Neural crest cell (in vitro differentiated cells): ENCODE measurements at regions not wholly inside any gene's neighbourhood (a gene's known extent, or its start where the extent isn't known, plus 50 kb on each side); places are given as distances from the start of the nearest gene placed in this dataset.

Experiments used
- DNase-seq: peaks from one replicate; pipeline ENCODE4 v3.0.0; 2021; ENCODE audit warnings: low read depth, mixed read lengths, low spot score
- H3K27ac Mint-ChIP-seq: one replicate; pipeline ENCODE4 v1.8.0; 2021; ENCODE audit warnings: mild to moderate bottlenecking, mixed read lengths; ENCODE audit not compliant: unreplicated experiment
- H3K27me3 Mint-ChIP-seq: 2 replicates; pipeline ENCODE4 v1.8.0; 2021; ENCODE audit warnings: low read depth, mild to moderate bottlenecking, mixed read lengths
- H3K36me3 Mint-ChIP-seq: 2 replicates; pipeline ENCODE4 v1.8.0; 2021; ENCODE audit warnings: low read depth, mild to moderate bottlenecking, mixed read lengths
- H3K4me1 Mint-ChIP-seq: 2 replicates; pipeline ENCODE4 v1.8.0; 2021; ENCODE audit warnings: mixed read lengths
- H3K4me3 Mint-ChIP-seq: one replicate; pipeline ENCODE4 v1.8.0; 2021; ENCODE audit warnings: mild to moderate bottlenecking, mixed read lengths
- H3K9me3 Mint-ChIP-seq: 2 replicates; pipeline ENCODE4 v1.8.0; 2021; ENCODE audit warnings: mixed read lengths
- TF ChIP-seq, protein P1 (sequence below): fragments of 200-600 bp; sonication (generic); conservative IDR thresholded peaks from 2 replicates; pipeline ENCODE4 v1.5.0; 2021; ENCODE audit warnings: antibody characterized with exemption, mild to moderate bottlenecking

DNA sequence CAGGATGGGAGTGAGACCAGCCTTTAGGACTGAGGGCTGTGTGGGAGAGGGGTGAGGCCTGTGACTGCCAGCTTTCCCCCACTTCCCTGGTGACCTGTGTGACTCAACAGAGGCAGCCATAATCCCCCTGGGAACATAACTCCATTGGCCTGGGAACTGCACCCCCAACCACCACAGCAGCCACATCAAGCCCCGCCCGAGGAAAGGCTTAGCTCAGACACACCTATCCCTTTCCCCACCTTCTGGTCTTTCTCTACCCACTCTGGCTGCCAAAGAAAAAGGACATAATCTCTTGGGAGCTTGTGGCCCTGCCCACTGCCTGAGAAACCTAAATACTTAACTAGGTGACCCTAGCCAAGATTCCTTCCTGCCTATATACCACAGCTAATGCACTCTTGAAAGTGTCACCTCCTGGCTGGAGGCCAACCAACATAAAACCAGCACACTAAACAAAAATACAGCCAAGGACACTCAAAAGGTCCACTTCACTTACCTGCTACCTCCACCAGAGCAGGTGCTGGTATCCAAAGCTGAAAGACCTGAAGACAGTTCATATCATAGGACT, 406.6 kb upstream of the CAMK1G start:
- Mint-ChIP-seq H3K9me3 (peaks cover 22% of the 10 kb centered on the region), H3K27ac (no peak overlapping the region), H3K27me3 (peaks cover 8% of the 10 kb centered on the region), H3K4me3 (no peak overlapping the region), H3K36me3 (peaks cover 10% of the 10 kb centered on the region), H3K4me1 (no peaks in the 10 kb centered on the region)
- TF ChIP-seq, protein P1, sequence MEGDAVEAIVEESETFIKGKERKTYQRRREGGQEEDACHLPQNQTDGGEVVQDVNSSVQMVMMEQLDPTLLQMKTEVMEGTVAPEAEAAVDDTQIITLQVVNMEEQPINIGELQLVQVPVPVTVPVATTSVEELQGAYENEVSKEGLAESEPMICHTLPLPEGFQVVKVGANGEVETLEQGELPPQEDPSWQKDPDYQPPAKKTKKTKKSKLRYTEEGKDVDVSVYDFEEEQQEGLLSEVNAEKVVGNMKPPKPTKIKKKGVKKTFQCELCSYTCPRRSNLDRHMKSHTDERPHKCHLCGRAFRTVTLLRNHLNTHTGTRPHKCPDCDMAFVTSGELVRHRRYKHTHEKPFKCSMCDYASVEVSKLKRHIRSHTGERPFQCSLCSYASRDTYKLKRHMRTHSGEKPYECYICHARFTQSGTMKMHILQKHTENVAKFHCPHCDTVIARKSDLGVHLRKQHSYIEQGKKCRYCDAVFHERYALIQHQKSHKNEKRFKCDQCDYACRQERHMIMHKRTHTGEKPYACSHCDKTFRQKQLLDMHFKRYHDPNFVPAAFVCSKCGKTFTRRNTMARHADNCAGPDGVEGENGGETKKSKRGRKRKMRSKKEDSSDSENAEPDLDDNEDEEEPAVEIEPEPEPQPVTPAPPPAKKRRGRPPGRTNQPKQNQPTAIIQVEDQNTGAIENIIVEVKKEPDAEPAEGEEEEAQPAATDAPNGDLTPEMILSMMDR: no peak
- no peak for DNase-seq

DNA sequence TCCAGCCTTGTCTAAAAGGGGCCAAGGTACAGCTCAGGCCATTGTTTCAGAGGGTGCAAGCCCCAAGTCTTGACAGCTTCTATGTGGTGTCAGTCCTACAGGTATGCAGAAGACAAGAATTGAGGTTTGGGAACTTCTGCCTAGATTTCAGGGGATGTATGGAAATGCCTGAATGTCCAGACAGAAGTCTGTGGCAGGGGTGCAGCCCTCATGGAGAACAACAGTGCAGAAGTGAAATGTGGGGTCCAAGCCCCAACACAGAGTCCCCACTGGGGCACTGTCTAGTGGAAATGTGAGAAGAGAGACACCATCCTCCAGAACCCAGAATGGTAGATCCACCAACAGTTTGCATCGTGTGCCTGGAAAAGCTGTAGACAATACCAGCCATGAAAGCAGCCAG, 400.3 kb upstream of the CAMK1G start:
- peaks cover 8% of the 10 kb centered on the region for H3K27me3 Mint-ChIP-seq
- peaks cover 12% of the 10 kb centered on the region for H3K36me3 Mint-ChIP-seq
- peaks cover 23% of the 10 kb centered on the region for H3K9me3 Mint-ChIP-seq
- DNase-seq: no peak
- no peak overlapping the region for H3K27ac Mint-ChIP-seq
- H3K4me1 Mint-ChIP-seq: no peaks in the 10 kb centered on the region
- H3K4me3 Mint-ChIP-seq: no peak overlapping the region
- TF ChIP-seq, protein P1: no peak

DNA sequence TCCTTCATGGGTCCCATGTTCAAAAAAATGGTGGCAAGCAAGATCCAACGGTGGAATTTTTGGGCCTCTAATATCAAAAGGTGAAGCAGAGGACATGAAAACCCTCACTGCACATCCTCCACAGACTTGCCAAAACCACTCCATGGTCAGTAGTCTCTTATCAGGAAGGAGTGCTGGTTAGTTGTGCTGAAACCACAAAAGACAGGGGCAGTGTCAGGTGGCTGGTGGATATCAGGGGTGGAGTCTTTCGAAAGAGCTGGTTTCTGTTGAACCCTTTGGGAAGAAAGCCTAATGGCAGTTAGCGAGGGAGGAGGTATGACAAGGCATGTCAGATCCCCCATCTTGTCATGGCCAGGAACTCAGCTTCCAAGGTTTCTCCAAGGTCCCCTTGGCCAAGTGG, 395.9 kb upstream of the CAMK1G start:
- H3K9me3 Mint-ChIP-seq: peaks cover 10% of the 10 kb centered on the region
- peaks cover 4% of the 10 kb centered on the region for H3K36me3 Mint-ChIP-seq
- H3K27me3 Mint-ChIP-seq: no peaks in the 10 kb centered on the region
- H3K27ac Mint-ChIP-seq: no peak overlapping the region
- H3K4me1 Mint-ChIP-seq: peaks cover 8% of the 10 kb centered on the region
- no peak for DNase-seq
- TF ChIP-seq, protein P1: no peak
- H3K4me3 Mint-ChIP-seq: no peak overlapping the region

DNA sequence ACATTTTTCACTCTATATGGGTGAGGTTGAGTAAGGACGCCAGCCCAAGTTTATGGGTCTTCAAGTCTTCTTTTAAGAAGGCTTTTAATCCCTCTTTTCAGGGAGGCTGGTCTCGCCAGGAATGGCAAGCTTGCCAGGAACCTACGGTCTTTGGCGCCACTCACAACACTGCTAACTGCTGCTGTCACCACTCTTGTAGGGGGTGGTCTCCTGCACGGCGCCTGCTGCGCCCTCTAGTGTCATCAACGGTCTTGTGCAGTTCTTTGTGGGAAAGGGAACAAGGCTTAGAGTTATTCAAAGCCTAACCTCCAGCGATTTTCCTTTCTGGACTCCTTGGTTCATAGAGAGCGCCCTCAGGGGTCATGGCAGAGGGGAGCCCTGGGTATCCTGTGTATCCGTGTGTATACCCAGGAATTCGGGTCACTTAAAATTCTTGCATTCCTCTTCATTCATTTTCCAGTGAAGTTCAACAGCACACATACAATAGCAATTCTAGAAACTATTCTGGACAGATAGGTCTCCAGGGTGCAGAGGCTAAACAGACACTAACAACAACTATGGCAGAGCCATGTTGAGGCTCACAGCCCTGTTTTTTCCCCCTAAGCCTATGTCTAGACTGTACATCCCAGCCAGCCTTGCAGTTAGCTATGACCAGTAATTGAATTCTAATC, 392.8 kb upstream of the CAMK1G start:
- Mint-ChIP-seq H3K27ac (no peak overlapping the region), H3K36me3 (no peaks in the 10 kb centered on the region), H3K27me3 (no peaks in the 10 kb centered on the region), H3K9me3 (peaks cover 4% of the 10 kb centered on the region), H3K4me1 (peaks cover 8% of the 10 kb centered on the region), H3K4me3 (no peak overlapping the region)
- TF ChIP-seq, protein P1: peak; percentile 78
- peak; percentile 61 for DNase-seq

DNA sequence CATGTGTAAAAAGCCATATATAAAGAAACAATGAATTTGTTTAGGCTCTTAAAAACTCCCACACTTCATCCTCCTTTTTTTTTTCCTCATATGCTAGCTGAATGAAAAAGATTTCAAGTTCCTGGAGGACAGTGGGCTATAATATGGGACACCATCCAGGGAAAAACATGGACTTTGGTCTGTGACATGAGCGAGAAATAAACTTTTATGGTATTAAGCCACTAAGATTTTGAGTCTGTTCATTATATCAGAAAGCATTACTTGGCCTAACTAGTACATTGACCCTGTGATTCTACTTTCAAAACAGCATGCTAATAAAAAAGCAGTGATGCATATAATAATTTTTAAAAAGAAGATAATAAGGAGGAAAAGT, 392.3 kb upstream of the CAMK1G start:
- Mint-ChIP-seq H3K4me1 (peaks cover 8% of the 10 kb centered on the region), H3K27ac (no peak overlapping the region), H3K4me3 (no peak overlapping the region), H3K36me3 (peaks cover 5% of the 10 kb centered on the region), H3K27me3 (no peaks in the 10 kb centered on the region), H3K9me3 (peaks cover 9% of the 10 kb centered on the region)
- TF ChIP-seq, protein P1: no peak
- no peak for DNase-seq
